Spleen (tissue), 7 donors: ENCODE measurements at regions not wholly inside any gene's neighbourhood (a gene's known extent, or its start where the extent isn't known, plus 50 kb on each side); places are given as distances from the start of the nearest gene placed in this dataset.
A peak's percentile ranks its signal among the peaks of the same experiment; 100 is the strongest.

Experiments
- CTCF ChIP-seq, 11 experiments: fragments of 200-600 bp in 7 of 11; fragments of 450-650 bp in 4 of 11; sonication (generic) in 4 of 11; IDR thresholded peaks in 8 of 11; conservative IDR thresholded peaks in 3 of 11; 1 replicate in 7 of 11; 2 replicates in 4 of 11; pipeline versions ENCODE4 v1.4.0 to v1.8.0; 2016 to 2021; ENCODE audit warnings: antibody characterized with exemption in 11 of 11, inconsistent platforms in 4 of 11, mild to moderate bottlenecking in 1 of 11
- POLR2A ChIP-seq, 3 donors: fragments of 450-650 bp; IDR thresholded peaks; one replicate each; pipeline ENCODE4 v1.5.1; 2017; ENCODE audit warnings: antibody characterized with exemption in 3 of 3, mild to moderate bottlenecking in 1 of 3
- POLR2AphosphoS5 ChIP-seq, 3 donors: sonication (generic); formaldehyde crosslinking; IDR thresholded peaks; one replicate each; pipeline ENCODE4 v1.5.1; 2017; ENCODE audit warnings: antibody characterized with exemption in 3 of 3
- donor health status: DM: no; HTN: no; CAD: no; lungs with moderate emphysema.
- donor health status: DM: no; HTN: no; CAD: no.
- donor health status: DM: no; HTN: no; CAD: no.

GRCh38 chr4:64584981-64585557, 175.8 kb upstream of the TECRL start:
- TF ChIP-seq CTCF (IDR thresholded peaks at IDR 0.05 in 8 of 11, conservative IDR thresholded peaks at IDR 0.05 in 3 of 11): peak in 6 of 11 experiments; percentile 15 to 57 (median 47)
- no peak for TF ChIP-seq POLR2AphosphoS5 (IDR thresholded peaks at IDR 0.05)
- TF ChIP-seq POLR2A (IDR thresholded peaks at IDR 0.05): no peak
